ENCODE measurements at regions not wholly inside any gene's neighbourhood (a gene's known extent, or its start where the extent isn't known, plus 50 kb on each side); places are given as distances from the start of the nearest gene placed in this dataset.

DNA sequence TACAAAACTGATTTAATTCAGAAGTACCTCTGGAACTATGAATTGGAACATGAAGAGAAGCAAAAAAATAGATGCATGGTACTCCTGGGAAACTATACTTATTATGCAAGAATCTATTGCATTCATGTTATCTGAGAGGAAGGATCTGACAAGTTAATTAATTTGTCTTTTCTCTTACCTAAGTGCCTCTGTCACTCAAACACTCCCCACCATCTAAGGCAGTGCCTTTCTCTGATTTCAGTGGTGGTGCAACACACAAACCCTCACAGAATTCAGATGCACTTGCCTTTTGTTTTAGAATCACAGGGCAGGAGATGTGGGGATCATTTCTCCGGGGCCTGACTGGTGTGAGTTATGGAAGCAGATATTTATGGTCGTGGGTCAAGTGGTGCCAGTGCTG, 52.5 kb upstream of the C9orf72 start:
- no peak for DNase-seq (ENCODE audit: insufficient read length, low spot score)

GRCh38 chr9:27626244-27627187, 53.2 kb upstream of the C9orf72 start:
- FAIRE-seq (no peak), DNase-seq (ENCODE audit: insufficient read length, low spot score) (no peak)

More for the DNA sequence above, 52.5 kb upstream of the C9orf72 start:
- FAIRE-seq: no peak

DNA sequence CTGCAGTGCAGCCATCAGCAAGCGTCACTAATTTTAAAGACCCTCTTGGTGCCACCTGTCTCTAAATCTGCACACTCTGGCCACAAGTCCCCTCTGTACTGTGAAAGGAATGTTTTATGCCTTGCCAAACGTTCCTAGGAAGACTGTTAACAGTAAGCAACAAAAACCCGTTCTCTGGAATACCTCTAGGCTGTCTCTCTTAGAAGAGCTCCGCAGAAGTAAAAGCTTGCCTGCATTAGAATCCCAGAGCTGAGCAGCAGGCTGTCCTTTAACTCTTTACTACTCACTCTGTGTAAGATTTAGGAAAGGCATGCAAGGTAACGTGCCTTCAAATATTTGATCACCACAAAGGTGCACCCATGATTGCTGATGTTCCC, 53.9 kb upstream of the C9orf72 start:
- DNase-seq (ENCODE audit: insufficient read length, low spot score): no peak
- FAIRE-seq: no peak

- no peak for FAIRE-seq
- DNase-seq (ENCODE audit: insufficient read length, low spot score): no peak
Measured at GRCh38 chr9:27628311-27628710, 55.0 kb upstream of the C9orf72 start.

GRCh38 chr9:27629425-27629824, 56.1 kb upstream of the C9orf72 start:
- FAIRE-seq (no peak), DNase-seq (ENCODE audit: insufficient read length, low spot score) (no peak)

- no peak for DNase-seq (ENCODE audit: insufficient read length, low spot score)
- FAIRE-seq: no peak
Measured at GRCh38 chr9:27632254-27632653, 59.0 kb upstream of the C9orf72 start.

DNA sequence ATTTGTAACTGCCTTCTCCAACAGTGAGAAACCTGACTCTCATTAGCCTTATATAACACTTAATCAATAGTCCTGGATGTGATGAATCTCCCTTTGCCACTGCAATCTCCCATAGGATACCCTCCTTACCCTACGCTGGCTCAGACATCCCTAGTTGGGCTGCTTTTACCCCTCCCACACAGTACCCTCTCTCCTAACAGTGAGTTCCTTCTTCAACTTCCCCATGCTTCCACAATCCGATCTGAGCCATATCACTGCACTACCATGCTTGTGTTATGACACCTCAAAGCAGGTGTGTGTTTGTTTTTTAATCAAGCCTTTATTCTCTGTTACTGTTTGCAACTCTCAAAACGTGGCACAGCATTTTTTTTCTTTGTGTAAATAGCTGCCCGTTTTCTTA, 60.5 kb upstream of the C9orf72 start:
- FAIRE-seq: no peak

GRCh38 chr9:27634879-27635278, 61.6 kb upstream of the C9orf72 start:
- FAIRE-seq (no peak), DNase-seq (ENCODE audit: insufficient read length, low spot score) (no peak)

More for the DNA sequence above, 60.5 kb upstream of the C9orf72 start:
- DNase-seq (ENCODE audit: insufficient read length, low spot score): no peak

DNA sequence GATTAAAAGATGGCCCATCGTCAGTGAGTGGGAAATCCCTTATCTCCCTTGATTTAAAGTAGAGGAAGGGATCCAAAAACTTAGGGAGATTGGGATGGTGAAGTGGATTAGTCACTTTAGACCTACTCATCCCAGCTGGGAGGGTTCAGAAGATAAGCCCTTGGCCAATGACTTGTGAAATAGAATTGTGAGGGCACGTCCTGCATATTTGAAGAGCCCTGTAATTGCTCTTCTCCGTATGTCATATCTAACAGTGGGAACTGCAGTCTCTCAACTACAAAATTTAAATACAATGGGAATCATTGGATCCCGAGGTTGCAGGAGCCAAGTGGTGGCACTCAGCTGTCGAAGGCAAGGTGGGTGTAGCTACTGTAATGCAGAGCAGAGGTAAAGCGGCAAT, 65.4 kb upstream of the C9orf72 start:
- no peak for FAIRE-seq
- DNase-seq (ENCODE audit: insufficient read length, low spot score): no peak

DNA sequence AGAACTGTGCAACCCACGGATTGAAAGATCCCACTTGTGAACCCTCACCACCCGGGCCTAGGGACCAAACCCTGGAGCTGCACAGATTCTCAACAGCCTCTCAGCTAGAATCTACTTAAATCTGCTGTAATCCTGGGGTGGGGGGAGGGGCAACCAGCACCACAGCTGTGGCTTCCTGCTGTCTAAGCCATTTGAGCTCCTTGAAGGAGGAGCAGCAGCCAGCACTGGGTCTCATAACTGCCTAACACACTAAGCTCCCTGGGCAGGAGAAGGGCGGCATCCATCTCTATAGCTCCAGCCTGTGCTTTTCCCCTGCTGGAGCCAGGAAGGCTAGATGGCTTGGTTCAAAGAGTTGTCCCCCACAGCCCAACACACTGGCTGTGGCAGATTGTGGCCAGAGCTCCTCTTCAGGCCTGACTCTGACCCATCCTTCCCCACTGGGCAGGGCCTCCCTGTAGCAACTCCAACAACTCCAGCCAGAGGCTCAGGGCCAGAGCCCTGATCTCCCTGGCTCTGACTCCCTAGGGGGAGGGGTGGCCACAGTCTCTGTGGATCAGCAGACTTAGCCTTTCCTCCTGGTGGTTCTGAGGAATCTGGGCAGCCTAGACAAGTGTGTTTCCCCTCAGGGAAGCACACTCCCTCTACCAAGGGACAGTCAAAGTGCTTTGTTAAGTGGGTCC, 72.0 kb upstream of the C9orf72 start:
- no peak for FAIRE-seq
- no peak for DNase-seq (ENCODE audit: insufficient read length, low spot score)

DNA sequence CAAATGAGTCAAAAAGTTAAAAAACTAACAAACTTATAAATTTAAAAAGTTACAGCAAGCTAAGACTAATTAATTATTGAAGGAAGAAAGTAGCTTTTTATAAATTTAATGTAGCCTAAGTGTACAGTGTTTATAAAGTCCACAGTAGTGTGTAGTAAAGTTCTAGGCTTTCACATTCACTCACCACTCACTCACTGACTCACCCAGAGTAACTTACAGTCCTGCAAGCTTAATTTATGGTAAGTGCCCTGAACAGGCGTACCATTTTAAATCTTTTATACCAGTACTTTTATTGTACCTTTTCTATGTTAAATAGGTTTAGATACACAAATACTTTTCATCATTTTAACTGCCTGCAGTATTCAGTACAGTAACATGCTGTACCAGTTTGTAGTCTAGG, 80.0 kb upstream of the C9orf72 start:
- no peak for FAIRE-seq

GRCh38 chr9:27653957-27654356, 80.7 kb upstream of the C9orf72 start:
- FAIRE-seq (no peak), DNase-seq (ENCODE audit: insufficient read length, low spot score) (no peak)

More for the DNA sequence above, 80.0 kb upstream of the C9orf72 start:
- DNase-seq (ENCODE audit: insufficient read length, low spot score): no peak

GRCh38 chr9:27654629-27655285, 81.5 kb upstream of the C9orf72 start:
- DNase-seq (ENCODE audit: insufficient read length, low spot score): no peak
- no peak for FAIRE-seq

DNA sequence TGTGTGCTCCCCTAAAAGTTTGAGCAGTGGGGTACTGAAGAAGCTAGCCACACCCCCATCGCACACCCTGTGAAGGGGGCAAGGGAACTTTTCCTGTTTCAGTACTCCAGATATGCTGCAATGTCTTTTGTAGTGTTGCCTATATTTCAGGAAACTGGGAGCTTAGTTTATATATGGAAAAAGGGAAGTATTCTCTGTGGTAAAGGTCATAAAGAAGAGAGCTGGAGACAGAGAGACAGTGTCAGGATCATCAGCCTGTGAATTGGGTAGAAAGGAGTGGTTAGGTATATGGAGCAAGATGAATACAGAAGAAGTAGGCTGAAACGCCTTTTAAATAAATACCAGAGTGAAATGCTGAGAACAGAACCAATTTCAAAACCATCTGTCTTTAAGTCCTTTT, 82.2 kb upstream of the C9orf72 start:
- FAIRE-seq (no peak), DNase-seq (ENCODE audit: insufficient read length, low spot score) (no peak)

- DNase-seq (ENCODE audit: insufficient read length, low spot score) (no peak), FAIRE-seq (no peak)
Measured at GRCh38 chr9:27659001-27659400, 85.7 kb upstream of the C9orf72 start.

DNA sequence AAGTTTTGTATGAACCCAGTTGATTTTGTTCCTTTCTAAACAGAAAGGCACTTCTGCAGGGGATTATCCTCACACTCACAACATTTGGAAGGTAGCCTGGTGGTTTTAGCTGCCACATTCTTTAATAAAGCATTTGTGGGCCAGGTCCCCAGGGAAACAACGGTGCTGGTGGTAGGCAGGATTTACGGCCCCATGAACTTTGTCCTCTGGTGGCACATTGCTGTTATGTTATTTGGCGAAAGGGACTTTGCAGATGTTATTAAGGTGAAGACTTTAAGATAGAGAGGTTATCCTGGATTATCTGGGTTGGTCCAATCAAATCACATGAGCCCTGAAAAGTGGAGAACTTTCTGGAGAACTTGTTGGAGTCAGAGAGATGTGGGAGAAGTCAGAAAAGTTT, 86.3 kb upstream of the C9orf72 start:
- FAIRE-seq (no peak), DNase-seq (ENCODE audit: insufficient read length, low spot score) (no peak)

DNA sequence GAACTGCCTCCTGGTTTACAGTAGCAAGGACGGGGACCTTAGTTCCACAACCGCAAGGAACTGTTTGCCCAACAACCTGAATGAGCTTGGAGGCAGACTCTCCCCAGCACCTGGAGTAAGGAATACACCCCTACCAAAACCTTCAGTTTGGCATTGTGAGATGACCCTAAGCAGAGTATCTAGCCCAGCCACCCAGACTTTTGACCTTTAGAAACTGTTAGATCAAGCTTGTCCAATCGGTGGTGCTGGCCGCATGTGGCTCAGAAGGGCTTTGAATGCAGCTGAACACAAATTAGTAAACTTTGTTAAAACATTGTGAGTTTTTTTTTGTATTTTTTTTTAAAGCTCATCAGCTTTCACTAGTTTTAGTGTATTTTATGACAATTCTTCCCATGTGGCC, 86.9 kb upstream of the C9orf72 start:
- DNase-seq (ENCODE audit: insufficient read length, low spot score): no peak
- FAIRE-seq: no peak

DNA sequence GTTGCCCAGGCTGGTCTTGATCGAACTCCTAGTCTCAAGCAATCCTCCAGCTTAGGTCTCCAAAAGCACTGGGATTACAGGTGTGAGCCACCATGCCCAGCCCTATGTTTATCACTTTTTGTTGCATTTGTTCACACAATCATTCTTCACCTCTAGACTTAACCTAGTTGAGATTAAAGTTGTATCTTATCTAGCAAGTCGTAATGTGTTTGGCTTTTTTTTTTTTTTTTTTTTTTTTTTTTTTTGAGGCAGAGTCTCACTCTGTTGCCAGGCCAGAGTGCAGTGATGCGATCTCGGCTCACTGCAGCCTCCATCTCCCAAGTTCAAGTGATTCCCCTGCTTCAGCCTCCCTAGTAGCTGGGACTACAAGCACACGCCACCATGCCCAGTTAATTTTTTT, 90.2 kb upstream of the C9orf72 start:
- FAIRE-seq: no peak

GRCh38 chr9:27664121-27664779, 91.0 kb upstream of the C9orf72 start:
- DNase-seq (ENCODE audit: insufficient read length, low spot score) (no peak), FAIRE-seq (no peak)

More for the DNA sequence above, 90.2 kb upstream of the C9orf72 start:
- no peak for DNase-seq (ENCODE audit: insufficient read length, low spot score)

- DNase-seq (ENCODE audit: insufficient read length, low spot score): no peak
- FAIRE-seq: no peak
Measured at GRCh38 chr9:27665136-27665535, 91.9 kb upstream of the C9orf72 start.

DNA sequence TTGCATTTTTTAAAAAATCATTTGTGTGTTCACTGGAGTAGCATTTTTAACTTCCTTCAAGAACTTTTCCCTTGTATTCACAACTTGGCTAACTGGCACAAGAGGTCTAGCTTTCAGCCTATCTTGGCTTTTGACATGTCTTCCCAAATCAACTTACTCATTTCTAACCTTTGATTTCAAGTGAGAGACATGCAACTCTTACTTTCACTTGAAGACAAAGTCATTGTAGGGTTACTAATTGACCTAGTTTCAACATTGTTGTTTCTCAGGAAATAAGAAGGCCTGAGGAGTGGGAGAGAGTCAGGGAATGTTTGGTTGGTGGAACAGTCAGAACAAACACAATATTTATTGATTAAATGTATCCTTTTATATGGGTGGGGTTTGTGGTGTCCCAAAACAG, 95.0 kb upstream of the C9orf72 start:
- FAIRE-seq (no peak), DNase-seq (ENCODE audit: insufficient read length, low spot score) (no peak)

All from HTR-8/SVneo (cell line).